ENCODE measurements at regions not wholly inside any gene's neighbourhood (a gene's known extent, or its start where the extent isn't known, plus 50 kb on each side); places are given as distances from the start of the nearest gene placed in this dataset.
A peak's percentile ranks its signal among the peaks of the same experiment; 100 is the strongest.

GRCh38 chr1:96966536-96967138 lies 245.1 kb downstream of the PTBP2 start:
- peak; percentile 78 to 80 for DNase-seq

- DNase-seq = no peak
These were observed 245.7 kb downstream of the PTBP2 start for GRCh38 chr1:96967311-96967710.

- no peak for DNase-seq
These were observed 247.0 kb downstream of the PTBP2 start for GRCh38 chr1:96968541-96968940.

- DNase-seq = no peak
These were observed 247.4 kb downstream of the PTBP2 start for GRCh38 chr1:96968983-96969382.

GRCh38 chr1:96969656-96970163 lies 248.1 kb downstream of the PTBP2 start:
- DNase-seq = no peak

GRCh38 chr1:96971439-96971838 lies 249.9 kb downstream of the PTBP2 start:
- no peak for DNase-seq

GRCh38 chr1:96971849-96972602 lies 250.4 kb downstream of the PTBP2 start:
- no peak for DNase-seq

- DNase-seq = no peak
These were observed 252.0 kb downstream of the PTBP2 start for GRCh38 chr1:96973605-96974004.

- DNase-seq = no peak
These were observed 256.9 kb downstream of the PTBP2 start for GRCh38 chr1:96978444-96978843.

GRCh38 chr1:96978901-96979300 lies 257.3 kb downstream of the PTBP2 start:
- DNase-seq = no peak

- no peak for DNase-seq
These were observed 258.0 kb downstream of the PTBP2 start for GRCh38 chr1:96979304-96980268.

GRCh38 chr1:96980448-96980847 lies 258.9 kb downstream of the PTBP2 start:
- DNase-seq = no peak

GRCh38 chr1:96981181-96981580 lies 259.6 kb downstream of the PTBP2 start:
- DNase-seq = no peak

GRCh38 chr1:96982118-96982517 lies 260.5 kb downstream of the PTBP2 start:
- no peak for DNase-seq

GRCh38 chr1:96983866-96984265 lies 262.3 kb downstream of the PTBP2 start:
- DNase-seq = no peak

- no peak for DNase-seq
These were observed 265.7 kb downstream of the PTBP2 start for GRCh38 chr1:96987186-96987703.

- no peak for DNase-seq
These were observed 267.7 kb downstream of the PTBP2 start for GRCh38 chr1:96989302-96989701.

GRCh38 chr1:96990136-96990535 lies 268.6 kb downstream of the PTBP2 start:
- DNase-seq = no peak

- DNase-seq = no peak
These were observed 269.7 kb downstream of the PTBP2 start for GRCh38 chr1:96991261-96991660.

GRCh38 chr1:96992871-96993270 lies 271.3 kb downstream of the PTBP2 start:
- no peak for DNase-seq

GRCh38 chr1:96995351-96995750 lies 273.8 kb downstream of the PTBP2 start:
- no peak for DNase-seq

GRCh38 chr1:96996001-96996400 lies 274.4 kb downstream of the PTBP2 start:
- no peak for DNase-seq

- DNase-seq = no peak
These were observed 276.1 kb downstream of the PTBP2 start for GRCh38 chr1:96997717-96998116.

Data from stimulated activated CD4-positive, alpha-beta T cell treated with anti-CD3 and anti-CD28 coated beads, Interleukin-2, amount 100 ng/mL, for 24 hours (primary cell).